Rectal smooth muscle tissue (tissue), 1 donor: ENCODE measurements at regions not wholly inside any gene's neighbourhood (a gene's known extent, or its start where the extent isn't known, plus 50 kb on each side); places are given as distances from the start of the nearest gene placed in this dataset.
A peak's percentile ranks its signal among the peaks of the same experiment; 100 is the strongest.
"Not testable (repeated sequence)": the region's sequence is repeated elsewhere in the genome, so short reads cannot be mapped to it uniquely, and the experiment has no call there.

Experiments
- H3K27ac ChIP-seq: one replicate; pipeline ENCODE4 v1.7.0; 2013; ENCODE audit warnings: low read depth, low read length, inconsistent platforms
- H3K27me3 ChIP-seq: one replicate; pipeline ENCODE4 v1.7.0; 2013; ENCODE audit warnings: low read length; ENCODE audit not compliant: control insufficient read depth, insufficient read depth
- H3K36me3 ChIP-seq: one replicate; pipeline ENCODE4 v1.7.0; 2013; ENCODE audit warnings: low read length; ENCODE audit not compliant: control insufficient read depth, insufficient read depth
- H3K4me1 ChIP-seq: one replicate; pipeline ENCODE4 v1.7.0; 2013; ENCODE audit warnings: low read length; ENCODE audit not compliant: control insufficient read depth, insufficient read depth
- H3K4me3 ChIP-seq: one replicate; pipeline ENCODE4 v1.7.0; 2013; ENCODE audit warnings: low read length
- H3K9ac ChIP-seq: one replicate; pipeline ENCODE4 v1.7.0; 2013; ENCODE audit warnings: low read length

- H3K27ac ChIP-seq: no peak overlapping the region
- no peak overlapping the region for H3K4me3 ChIP-seq
- H3K27me3 ChIP-seq: no peaks in the 10 kb centered on the region
- H3K36me3 ChIP-seq: no peaks in the 10 kb centered on the region
- H3K4me1 ChIP-seq: no peaks in the 10 kb centered on the region
- H3K9ac ChIP-seq: no peak overlapping the region
Observed at GRCh38 chr9:27676827-27677226, 103.5 kb upstream of the C9orf72 start.

GRCh38 chr9:27679338-27679737 is 106.1 kb upstream of the C9orf72 start:
- Histone ChIP-seq H3K36me3 (no peaks in the 10 kb centered on the region), H3K4me1 (no peaks in the 10 kb centered on the region), H3K4me3 (no peak overlapping the region), H3K27me3 (no peaks in the 10 kb centered on the region), H3K9ac (no peak overlapping the region), H3K27ac (no peak overlapping the region)

GRCh38 chr9:27683181-27683580 is 109.9 kb upstream of the C9orf72 start:
- Histone ChIP-seq H3K4me3 (no peak overlapping the region), H3K36me3 (no peaks in the 10 kb centered on the region), H3K9ac (no peak overlapping the region), H3K27me3 (no peaks in the 10 kb centered on the region), H3K27ac (no peak overlapping the region), H3K4me1 (no peaks in the 10 kb centered on the region)

- no peak overlapping the region for H3K4me3 ChIP-seq
- no peaks in the 10 kb centered on the region for H3K27me3 ChIP-seq
- no peaks in the 10 kb centered on the region for H3K4me1 ChIP-seq
- H3K36me3 ChIP-seq: no peaks in the 10 kb centered on the region
- no peak overlapping the region for H3K9ac ChIP-seq
- no peak overlapping the region for H3K27ac ChIP-seq
Observed at GRCh38 chr9:27688954-27689353, 115.7 kb upstream of the C9orf72 start.

DNA sequence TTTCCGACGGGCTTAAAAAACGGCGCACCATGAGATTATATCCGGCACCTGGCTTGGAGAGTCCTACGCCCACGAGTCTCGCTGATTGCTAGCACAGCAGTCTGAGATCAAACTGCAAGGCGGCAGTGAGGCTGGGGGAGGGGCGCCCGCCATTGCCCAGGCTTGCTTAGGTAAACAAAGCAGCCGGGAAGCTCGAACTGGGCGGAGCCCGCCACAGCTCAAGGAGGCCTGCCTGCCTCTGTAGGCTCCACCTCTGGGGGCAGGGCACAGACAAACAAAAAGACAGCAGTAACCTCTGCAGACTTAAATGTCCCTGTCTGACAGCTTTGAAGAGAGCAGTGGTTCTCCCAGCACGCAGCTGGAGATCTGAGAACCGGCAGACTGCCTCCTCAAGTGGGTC is 117.5 kb upstream of the C9orf72 start:
- H3K27me3 ChIP-seq, H3K4me3 ChIP-seq, H3K4me1 ChIP-seq, H3K36me3 ChIP-seq, H3K27ac ChIP-seq, H3K9ac ChIP-seq: not testable (repeated sequence)

- no peak overlapping the region for H3K4me3 ChIP-seq
Observed at GRCh38 chr9:27699621-27700020, 126.3 kb upstream of the C9orf72 start.

DNA sequence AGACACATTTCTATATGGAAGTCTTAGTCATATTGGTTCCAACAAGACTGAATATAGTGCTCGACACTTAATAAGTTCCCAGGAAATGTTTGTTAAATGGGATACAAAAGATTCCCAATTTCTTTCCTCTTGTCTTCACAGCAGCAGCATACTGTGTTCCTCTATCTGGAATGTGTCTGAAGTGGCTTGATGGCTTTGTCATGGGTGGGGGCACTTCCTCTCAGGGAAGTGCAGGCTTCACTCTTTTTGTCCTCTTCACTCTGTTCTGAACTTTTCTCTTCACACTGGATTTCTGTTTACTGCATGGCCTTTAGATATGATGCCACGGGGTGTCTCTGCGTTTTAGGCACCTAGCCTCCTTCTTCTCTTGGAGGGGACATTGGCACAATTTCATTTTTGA is 127.7 kb upstream of the C9orf72 start:
- Histone ChIP-seq H3K27ac (peak overlapping the region; percentile 39), H3K4me3 (no peak overlapping the region), H3K36me3 (no peaks in the 10 kb centered on the region)

More at GRCh38 chr9:27699621-27700020, 126.3 kb upstream of the C9orf72 start:
- Histone ChIP-seq H3K9ac (no peak overlapping the region), H3K36me3 (no peaks in the 10 kb centered on the region), H3K27ac (no peak overlapping the region), H3K27me3 (no peaks in the 10 kb centered on the region), H3K4me1 (no peaks in the 10 kb centered on the region)

DNA sequence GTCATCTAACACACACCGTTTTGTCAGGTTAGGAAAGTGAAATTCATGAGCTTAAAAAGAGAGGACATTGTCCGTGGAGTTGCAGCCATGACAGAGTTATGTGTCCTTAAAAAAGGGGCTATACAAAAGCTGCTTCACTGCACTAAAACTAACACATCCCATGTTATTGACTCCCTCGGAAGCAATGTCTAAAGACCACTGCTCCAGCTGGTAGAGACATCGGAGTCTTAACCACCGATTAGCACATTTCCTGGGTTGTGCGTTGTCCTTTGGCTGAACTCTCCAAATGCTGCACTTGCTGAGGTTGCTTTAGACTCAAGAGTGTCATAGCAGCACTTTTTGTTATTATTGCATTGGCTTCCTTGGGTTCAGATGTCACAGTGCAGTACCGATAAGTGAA is 128.3 kb upstream of the C9orf72 start:
- Histone ChIP-seq H3K27ac (peak overlapping the region; percentile 39), H3K36me3 (no peaks in the 10 kb centered on the region), H3K4me1 (no peaks in the 10 kb centered on the region), H3K9ac (no peak overlapping the region), H3K27me3 (no peaks in the 10 kb centered on the region), H3K4me3 (no peak overlapping the region)

More for the DNA sequence above, 127.7 kb upstream of the C9orf72 start:
- no peaks in the 10 kb centered on the region for H3K27me3 ChIP-seq
- H3K4me1 ChIP-seq: no peaks in the 10 kb centered on the region
- no peak overlapping the region for H3K9ac ChIP-seq

DNA sequence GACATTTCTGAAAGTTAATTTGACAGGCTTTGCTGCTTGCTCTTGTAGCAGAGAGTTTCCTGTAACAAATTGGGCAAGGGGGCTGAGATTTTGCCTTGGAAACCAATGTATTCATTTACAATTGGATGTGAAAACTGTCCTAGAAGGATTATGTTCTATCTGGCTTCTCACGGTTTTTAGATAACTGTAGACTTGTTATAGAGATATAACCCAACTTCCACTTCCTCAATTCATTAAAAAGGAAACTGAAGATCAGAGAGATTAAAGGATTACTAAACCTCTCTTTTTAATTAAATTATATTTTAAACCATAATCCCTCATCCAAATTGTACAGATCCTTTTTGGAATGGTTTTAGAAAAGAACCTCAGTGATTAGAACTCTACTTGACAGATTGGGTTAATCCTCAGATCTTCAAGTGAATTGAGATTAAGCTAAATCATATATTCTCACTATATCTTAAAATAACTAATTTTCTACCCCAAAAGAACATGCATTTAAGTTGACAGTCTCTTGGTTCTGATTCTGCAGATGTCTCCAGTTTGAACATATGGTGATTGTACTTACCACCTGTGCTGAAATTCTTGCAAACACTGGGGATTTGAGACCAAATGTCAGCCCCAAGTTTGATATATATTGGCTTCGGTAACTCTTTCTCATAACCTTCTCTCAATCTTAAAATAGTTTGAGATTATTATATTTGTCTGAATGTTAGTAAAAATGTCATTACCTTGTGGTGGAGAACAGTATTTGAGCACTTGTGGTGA is 130.1 kb upstream of the C9orf72 start:
- Histone ChIP-seq H3K36me3 (no peaks in the 10 kb centered on the region), H3K9ac (no peak overlapping the region), H3K27me3 (no peaks in the 10 kb centered on the region), H3K27ac (no peak overlapping the region), H3K4me1 (no peaks in the 10 kb centered on the region), H3K4me3 (no peak overlapping the region)

DNA sequence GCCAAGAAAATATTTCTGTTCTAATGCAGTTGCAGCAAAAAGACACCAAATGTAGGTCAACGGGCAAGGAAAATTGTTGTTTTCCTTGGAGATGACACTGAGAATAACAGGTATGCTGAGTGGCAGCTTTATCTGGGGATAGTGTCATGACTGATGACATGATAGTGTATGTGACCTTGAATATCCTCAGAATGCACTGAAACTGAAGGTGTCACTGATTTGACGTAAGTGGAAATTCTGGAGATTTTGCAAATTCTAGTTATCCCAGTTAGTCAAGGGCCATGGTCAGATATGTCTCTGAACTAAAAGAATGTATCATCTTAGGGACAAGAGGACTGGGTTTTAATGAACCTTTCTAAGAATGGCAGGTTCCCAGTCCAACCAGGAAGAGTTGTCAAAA is 138.0 kb upstream of the C9orf72 start:
- no peaks in the 10 kb centered on the region for H3K36me3 ChIP-seq
- no peak overlapping the region for H3K27ac ChIP-seq
- no peaks in the 10 kb centered on the region for H3K27me3 ChIP-seq
- H3K4me1 ChIP-seq: no peaks in the 10 kb centered on the region
- no peak overlapping the region for H3K4me3 ChIP-seq
- no peak overlapping the region for H3K9ac ChIP-seq

DNA sequence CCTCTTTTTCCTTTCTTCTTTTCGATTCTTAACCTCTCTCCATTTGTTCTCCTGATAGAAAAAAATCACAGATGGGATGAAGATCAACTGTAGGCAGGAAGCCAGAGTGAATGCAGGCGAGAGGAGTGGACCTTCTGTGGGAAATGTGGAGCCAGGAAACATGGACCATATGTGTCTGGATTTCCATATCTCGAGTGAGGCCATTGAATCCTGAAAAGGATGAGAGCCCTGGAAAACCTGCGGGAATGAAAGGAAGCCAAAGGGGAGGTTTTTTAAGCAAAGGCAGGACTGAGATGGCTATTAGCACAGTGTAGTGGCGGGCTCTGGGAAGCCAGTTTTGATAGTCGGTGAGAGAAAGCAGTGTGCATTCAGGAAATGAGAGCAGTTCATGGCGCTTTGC is 139.5 kb upstream of the C9orf72 start:
- H3K4me3 ChIP-seq: no peak overlapping the region
- no peaks in the 10 kb centered on the region for H3K36me3 ChIP-seq
- no peaks in the 10 kb centered on the region for H3K4me1 ChIP-seq
- H3K9ac ChIP-seq: no peak overlapping the region
- no peaks in the 10 kb centered on the region for H3K27me3 ChIP-seq
- no peak overlapping the region for H3K27ac ChIP-seq

DNA sequence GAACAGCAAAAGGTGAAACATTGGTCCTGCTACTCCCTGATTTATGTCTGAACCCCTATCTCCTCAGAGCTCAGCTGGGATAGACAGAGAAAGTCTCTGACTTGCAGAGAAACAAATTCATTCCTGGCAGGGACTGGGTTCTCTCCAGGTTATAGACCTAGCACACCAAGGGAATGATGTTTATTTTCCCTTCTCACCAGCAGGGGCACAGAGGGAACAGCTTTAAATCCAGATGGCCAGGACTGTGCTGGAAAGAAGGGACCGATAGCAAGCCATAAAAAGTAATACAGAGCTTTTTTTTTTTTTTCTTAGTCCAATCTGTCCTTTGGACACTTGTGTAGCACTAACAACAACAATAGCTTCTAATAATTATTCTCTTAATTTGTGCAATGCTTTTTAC is 141.1 kb upstream of the C9orf72 start:
- Histone ChIP-seq H3K9ac (no peak overlapping the region), H3K27ac (no peak overlapping the region), H3K4me1 (no peaks in the 10 kb centered on the region), H3K4me3 (no peak overlapping the region), H3K36me3 (no peaks in the 10 kb centered on the region), H3K27me3 (no peaks in the 10 kb centered on the region)

DNA sequence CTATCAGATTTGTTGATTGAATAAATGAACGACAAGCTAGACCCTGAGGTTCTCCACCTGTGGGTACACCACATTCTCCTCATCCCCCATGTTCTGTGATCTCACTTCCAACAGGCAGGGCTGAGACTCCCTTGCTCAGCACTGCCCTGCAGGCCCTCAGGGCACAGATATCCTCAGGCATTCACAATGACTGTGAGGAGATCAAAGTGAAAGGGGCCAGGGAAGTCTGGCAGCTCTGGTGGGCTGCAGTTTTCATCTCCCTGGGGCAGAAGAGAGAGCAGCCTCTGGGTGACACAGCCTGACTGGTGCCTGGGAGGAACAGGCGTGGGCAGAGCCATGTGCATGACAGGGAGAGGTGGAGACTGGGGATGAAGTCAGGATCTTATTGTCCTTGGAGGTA is 142.4 kb upstream of the C9orf72 start:
- no peak overlapping the region for H3K4me3 ChIP-seq
- H3K4me1 ChIP-seq: no peaks in the 10 kb centered on the region
- no peaks in the 10 kb centered on the region for H3K27me3 ChIP-seq
- H3K27ac ChIP-seq: no peak overlapping the region
- H3K36me3 ChIP-seq: no peaks in the 10 kb centered on the region
- H3K9ac ChIP-seq: no peak overlapping the region
